DOHH2 (cell line): ENCODE measurements at regions not wholly inside any gene's neighbourhood (a gene's known extent, or its start where the extent isn't known, plus 50 kb on each side); places are given as distances from the start of the nearest gene placed in this dataset.

Experiments
- EZH2phosphoT487 ChIP-seq: fragments of 200-600 bp; sonication (generic); IDR thresholded peaks from 2 replicates; pipeline ENCODE4 v1.6.1; 2017; ENCODE audit warnings: borderline replicate concordance, mild to moderate bottlenecking, antibody characterized with exemption, low read length, moderate library complexity, mixed read lengths
- TF ChIP-seq, protein P1 (sequence below): fragments of 200-600 bp; sonication (generic); IDR thresholded peaks from one replicate; pipeline ENCODE4 v1.5.1; 2014; ENCODE audit warnings: antibody characterized with exemption, mild to moderate bottlenecking, low read depth, low read length; ENCODE audit not compliant: poor library complexity, severe bottlenecking

DNA sequence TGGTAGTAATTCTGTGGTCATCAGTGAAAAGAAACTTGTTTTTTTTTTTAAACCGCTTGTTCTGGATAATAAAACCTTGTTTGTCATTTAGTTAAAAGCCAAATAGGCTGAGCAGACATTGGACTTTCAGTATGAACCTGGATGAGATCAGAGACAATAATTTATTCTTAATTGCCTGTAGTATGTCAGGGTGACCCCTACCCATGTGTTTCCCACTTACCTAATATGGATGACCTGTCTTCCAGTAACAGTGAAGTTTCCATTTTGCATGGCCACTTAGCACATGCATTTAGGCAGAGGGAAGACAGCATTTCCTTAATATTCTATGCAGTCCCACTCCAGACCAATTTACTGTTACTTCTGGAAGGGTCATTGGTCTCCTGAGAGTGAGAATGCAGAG, 87.6 kb upstream of the CFAP20DC start:
- TF ChIP-seq, protein P1, sequence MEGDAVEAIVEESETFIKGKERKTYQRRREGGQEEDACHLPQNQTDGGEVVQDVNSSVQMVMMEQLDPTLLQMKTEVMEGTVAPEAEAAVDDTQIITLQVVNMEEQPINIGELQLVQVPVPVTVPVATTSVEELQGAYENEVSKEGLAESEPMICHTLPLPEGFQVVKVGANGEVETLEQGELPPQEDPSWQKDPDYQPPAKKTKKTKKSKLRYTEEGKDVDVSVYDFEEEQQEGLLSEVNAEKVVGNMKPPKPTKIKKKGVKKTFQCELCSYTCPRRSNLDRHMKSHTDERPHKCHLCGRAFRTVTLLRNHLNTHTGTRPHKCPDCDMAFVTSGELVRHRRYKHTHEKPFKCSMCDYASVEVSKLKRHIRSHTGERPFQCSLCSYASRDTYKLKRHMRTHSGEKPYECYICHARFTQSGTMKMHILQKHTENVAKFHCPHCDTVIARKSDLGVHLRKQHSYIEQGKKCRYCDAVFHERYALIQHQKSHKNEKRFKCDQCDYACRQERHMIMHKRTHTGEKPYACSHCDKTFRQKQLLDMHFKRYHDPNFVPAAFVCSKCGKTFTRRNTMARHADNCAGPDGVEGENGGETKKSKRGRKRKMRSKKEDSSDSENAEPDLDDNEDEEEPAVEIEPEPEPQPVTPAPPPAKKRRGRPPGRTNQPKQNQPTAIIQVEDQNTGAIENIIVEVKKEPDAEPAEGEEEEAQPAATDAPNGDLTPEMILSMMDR, result no peak
- TF ChIP-seq EZH2phosphoT487, result no peak
